IMR-90 (cell line): ENCODE measurements at regions not wholly inside any gene's neighbourhood (a gene's known extent, or its start where the extent isn't known, plus 50 kb on each side); places are given as distances from the start of the nearest gene placed in this dataset.

Experiments used
- ATAC-seq: fragments of 200-7000 bp; cut with Tn5 transposase; 2 replicates; pipeline ENCODE4 v1.9.1; 2020; ENCODE audit warnings: low read depth, mild to moderate bottlenecking, moderate library complexity
- BruUV-seq: library from RNA; stranded (reverse); fragments of 400-500 nt; replicated peaks from 2 replicates; lab custom pipeline; 2021; lab: Mats Ljungman, UMichigan
- CTCF ChIA-PET: fragments of 300-600 bp; formaldehyde crosslinking; extraction: SDS; loops from one replicate; lab custom pipeline; 2021; ENCODE audit warnings: antibody characterized with exemption; lab: Yijun Ruan, JAX
- POLR2A ChIA-PET: fragments of 300-600 bp; sonication (Branson Sonifier 250); formaldehyde crosslinking; loops from one replicate; lab custom pipeline; 2022; ENCODE audit warnings: antibody characterized with exemption; ENCODE audit not compliant: unreplicated experiment; lab: Charles Lee
- DNase-seq: peaks from one replicate; pipeline ENCODE4 v3.0.0; 2013
- H2AFZ ChIP-seq: replicated peaks from 2 replicates; pipeline ENCODE3; 2013; ENCODE audit warnings: low read length, mild to moderate bottlenecking; ENCODE audit not compliant: poor library complexity
- H2AK5ac ChIP-seq: 2 replicates; pipeline ENCODE4 v1.6.1; 2013; ENCODE audit warnings: low read depth, low read length, inconsistent platforms
- H2AK9ac ChIP-seq: replicated peaks from 2 replicates; pipeline ENCODE3; 2013; ENCODE audit warnings: mild to moderate bottlenecking, low read depth, low read length, moderate library complexity; ENCODE audit not compliant: poor library complexity
- H2BK120ac ChIP-seq: 2 replicates; pipeline ENCODE4 v1.6.1; 2013; ENCODE audit warnings: low read depth, low read length, inconsistent platforms
- H2BK15ac ChIP-seq: 3 replicates; pipeline ENCODE4 v1.6.1; 2013; ENCODE audit warnings: low read depth, low read length, inconsistent platforms
- H2BK20ac ChIP-seq: 2 replicates; pipeline ENCODE4 v1.6.1; 2013; ENCODE audit warnings: low read depth, mild to moderate bottlenecking, inconsistent platforms, low read length, moderate library complexity
- H2BK5ac ChIP-seq: 2 replicates; pipeline ENCODE4 v1.6.1; 2013; ENCODE audit warnings: mild to moderate bottlenecking, low read depth, low read length, inconsistent platforms; ENCODE audit not compliant: poor library complexity, severe bottlenecking
- H3K14ac ChIP-seq: replicated peaks from 2 replicates; pipeline ENCODE4 v1.6.1; 2013; ENCODE audit warnings: low read depth, low read length, inconsistent platforms
- H3K18ac ChIP-seq: 2 replicates; pipeline ENCODE4 v1.6.1; 2013; ENCODE audit warnings: low read depth, low read length, control low read depth
- H3K23ac ChIP-seq: 2 replicates; pipeline ENCODE4 v1.6.1; 2013; ENCODE audit warnings: low read depth, low read length, inconsistent platforms
- H3K27ac ChIP-seq: 2 replicates; pipeline ENCODE4 v1.5.1; 2013; ENCODE audit warnings: mild to moderate bottlenecking, control low read depth, low read length; ENCODE audit not compliant: insufficient read depth
- H3K27me3 ChIP-seq: 2 replicates; pipeline ENCODE4 v1.6.1; 2013; ENCODE audit warnings: low read length; ENCODE audit not compliant: control insufficient read depth, insufficient read depth
- H3K36me3 ChIP-seq: 2 replicates; pipeline ENCODE4 v1.6.1; 2013; ENCODE audit warnings: low read length, mixed read lengths; ENCODE audit not compliant: control insufficient read depth, insufficient read depth
- H3K4ac ChIP-seq: 2 replicates; pipeline ENCODE4 v1.6.1; 2013; ENCODE audit warnings: low read depth, low read length, inconsistent platforms
- H3K4me1 ChIP-seq: 2 replicates; pipeline ENCODE4 v1.6.1; 2013; ENCODE audit warnings: low read length, mixed read lengths; ENCODE audit not compliant: control insufficient read depth, insufficient read depth
- H3K4me2 ChIP-seq: 2 replicates; pipeline ENCODE4 v1.6.1; 2013; ENCODE audit warnings: low read depth, mild to moderate bottlenecking, control low read depth, low read length, moderate library complexity
- H3K4me3 ChIP-seq: 2 replicates; pipeline ENCODE4 v1.5.1; 2013; ENCODE audit warnings: low read depth, mild to moderate bottlenecking, control low read depth, low read length, moderate library complexity; ENCODE audit not compliant: insufficient read depth
- H3K56ac ChIP-seq: 2 replicates; pipeline ENCODE4 v1.6.1; 2013; ENCODE audit warnings: low read length, inconsistent platforms; ENCODE audit not compliant: insufficient read depth; ENCODE audit errors: extremely low read depth
- H3K79me1 ChIP-seq, 2 experiments: 2 replicates each; pipeline ENCODE4 v1.6.1; 2013; ENCODE audit warnings: low read length in 2 of 2, inconsistent platforms in 1 of 2, low read depth in 1 of 2
- H3K9ac ChIP-seq: 2 replicates; pipeline ENCODE4 v1.6.1; 2013; ENCODE audit warnings: low read depth, low read length, control low read depth
- H3K9me1 ChIP-seq: 2 replicates; pipeline ENCODE4 v1.6.1; 2013; ENCODE audit warnings: low read length, inconsistent platforms; ENCODE audit not compliant: insufficient read depth
- H3K9me3 ChIP-seq: 2 replicates; pipeline ENCODE4 v1.6.1; 2013; ENCODE audit warnings: low read length; ENCODE audit not compliant: control insufficient read depth, insufficient read depth
- H4K20me1 ChIP-seq: 2 replicates; pipeline ENCODE4 v1.6.1; 2013; ENCODE audit warnings: low read length, inconsistent platforms; ENCODE audit not compliant: insufficient read depth
- H4K5ac ChIP-seq: 2 replicates; pipeline ENCODE4 v1.6.1; 2013; ENCODE audit warnings: mild to moderate bottlenecking, low read depth, low read length, control low read depth
- H4K8ac ChIP-seq, 2 experiments: 2 replicates each; pipeline ENCODE4 v1.6.1; 2013; ENCODE audit warnings: low read depth in 2 of 2, low read length in 2 of 2, control low read depth in 1 of 2, inconsistent platforms in 1 of 2
- H4K91ac ChIP-seq: 2 replicates; pipeline ENCODE4 v1.6.1; 2013; ENCODE audit warnings: low read depth, low read length, inconsistent platforms; ENCODE audit not compliant: insufficient read depth
- BHLHE40 ChIP-seq: fragments of 150-350 bp; IDR thresholded peaks from 2 replicates; pipeline ENCODE4 v1.6.1; 2016; ENCODE audit warnings: mild to moderate bottlenecking, low read depth, low read length
- CEBPB ChIP-seq: IDR thresholded peaks from 2 replicates; pipeline ENCODE4 v1.6.1; 2012; ENCODE audit warnings: low read depth, low read length, improper control_type of control experiment
- CHD1 ChIP-seq: IDR thresholded peaks from 2 replicates; pipeline ENCODE4 v1.6.1; 2012; ENCODE audit warnings: low read depth, low read length, improper control_type of control experiment
- CTCF ChIP-seq: conservative IDR thresholded peaks from 2 replicates; pipeline ENCODE4 v1.5.1; 2012; ENCODE audit warnings: mild to moderate bottlenecking, low read depth, low read length, improper control_type of control experiment
- ELK1 ChIP-seq: fragments of 150-350 bp; IDR thresholded peaks from 2 replicates; pipeline ENCODE4 v1.6.1; 2016; ENCODE audit warnings: low read depth, mild to moderate bottlenecking, low read length, moderate library complexity, borderline replicate concordance
- MAFK ChIP-seq: IDR thresholded peaks from 2 replicates; pipeline ENCODE4 v1.6.1; 2012; ENCODE audit warnings: low read depth, low read length, improper control_type of control experiment
- RAD21 ChIP-seq: IDR thresholded peaks from 2 replicates; pipeline ENCODE4 v1.6.1; 2012; ENCODE audit warnings: low read length, improper control_type of control experiment
- RCOR1 ChIP-seq: IDR thresholded peaks from 2 replicates; pipeline ENCODE4 v1.6.1; 2012; ENCODE audit warnings: mild to moderate bottlenecking, low read length, improper control_type of control experiment; ENCODE audit not compliant: insufficient replicate concordance
- RFX5 ChIP-seq: IDR thresholded peaks from 2 replicates; pipeline ENCODE4 v1.8.0; 2012; ENCODE audit warnings: low read depth, mild to moderate bottlenecking, low read length, moderate library complexity
- WGBS, 2 experiments: methylation state at CpG; one replicate each; pipeline versions ENCODE4 v1.1.5 to v1.1.7; 2013; ENCODE audit warnings: missing lambda C conversion rate in 2 of 2; ENCODE audit not compliant: insufficient read length in 1 of 2; ENCODE audit errors: extremely low coverage in 2 of 2; 5-methylcytosine and 5-hydroxymethylcytosine counted together
- dilution Hi-C: fragments of 300-500 bp; cut with HindIII; formaldehyde crosslinking; loops from one replicate; pipeline ENCODE4 v1.14.3; 2018; ENCODE audit warnings: low sequenced_read_pairs; ENCODE audit not compliant: unreplicated experiment
- in situ Hi-C: fragments of 300-500 bp; cut with MboI; formaldehyde crosslinking; loops from 3 replicates; pipeline ENCODE4 v1.14.3; 2019; ENCODE audit warnings: low sequenced_read_pairs, inconsistent platforms, mixed read lengths
- intact Hi-C: fragments of 100-400 bp; cut with micrococcal nuclease; formaldehyde crosslinking; loops from 2 replicates; pipeline ENCODE4 v1.10.0; 2022

- dilution Hi-C loops, result no loop called here
- Histone ChIP-seq H2BK15ac (no peak overlapping the region), H3K9me3 (no peaks in the 10 kb centered on the region), H3K9me1 (no peaks in the 10 kb centered on the region), H3K18ac (no peak overlapping the region), H3K14ac (no peak overlapping the region), H3K27ac (no peak overlapping the region), H3K4ac (no peak overlapping the region), H3K23ac (no peak overlapping the region), H2BK20ac (no peak overlapping the region), H3K9ac (no peak overlapping the region), H2AK9ac (no peak overlapping the region), H3K36me3 (no peaks in the 10 kb centered on the region), H3K27me3 (no peaks in the 10 kb centered on the region), H4K20me1 (no peaks in the 10 kb centered on the region), H4K5ac (no peak overlapping the region), H4K8ac (no peak overlapping the region), H2BK120ac (no peak overlapping the region), H4K91ac (no peak overlapping the region), H3K4me1 (no peaks in the 10 kb centered on the region), H3K56ac (no peak overlapping the region), H3K4me3 (no peak overlapping the region), H3K79me1 (no peaks in the 10 kb centered on the region), H2AK5ac (no peak overlapping the region), H3K4me2 (no peak overlapping the region), H2BK5ac (no peak overlapping the region), H2AFZ (no peak overlapping the region)
- ATAC-seq (no peak), DNase-seq (no peak)
- in situ Hi-C loops, result no loop called here
- WGBS, 2 experiments, result no CpG with 5 or more reads among the region's 1 CpG
- TF ChIP-seq RFX5 (no peak), MAFK (no peak), RAD21 (no peak), CHD1 (no peak), BHLHE40 (no peak), CEBPB (no peak), RCOR1 (no peak), ELK1 (no peak), CTCF (no peak)
- CTCF ChIA-PET, result no interaction called here
- no TSS peak for BruUV-seq
- POLR2A ChIA-PET, result no interaction called here
- intact Hi-C loops, result no loop called here
Measured at GRCh38 chr12:60758224-60758623, 1162.4 kb downstream of the SLC16A7 start.
